SK-N-SH (cell line): ENCODE measurements at regions not wholly inside any gene's neighbourhood (a gene's known extent, or its start where the extent isn't known, plus 50 kb on each side); places are given as distances from the start of the nearest gene placed in this dataset.

Source experiments
- CTCF ChIA-PET: fragments of 300-600, 350-600 bp; formaldehyde crosslinking; extraction: SDS; loops from one replicate; lab custom pipeline; 2021; lab: Yijun Ruan, JAX
- POLR2A ChIA-PET: fragments of 350-600 bp; sonication (Branson Sonifier 250); formaldehyde crosslinking; extraction: SDS; loops from one replicate; lab custom pipeline; 2020; ENCODE audit warnings: antibody characterized with exemption, inconsistent platforms; lab: Yijun Ruan, JAX
- DNase-seq: peaks from one replicate; pipeline ENCODE4 v3.0.0; 2012
- H2AFZ ChIP-seq: fragments of 200-600 bp; sonication (generic); 2 replicates; pipeline ENCODE4 v1.8.1; 2016; ENCODE audit warnings: antibody characterized with exemption, mild to moderate bottlenecking, low read depth
- H3F3A ChIP-seq: fragments of 200-600 bp; sonication (generic); replicated peaks from 2 replicates; pipeline ENCODE3; 2016; ENCODE audit warnings: antibody characterized with exemption, mild to moderate bottlenecking; ENCODE audit not compliant: insufficient read depth
- H3K27ac ChIP-seq, 2 experiments: fragments of 200-500 bp in 1 of 2; fragments of 200-600 bp in 1 of 2; sonication (Bioruptor generic) in 1 of 2; sonication (generic), shearing (Covaris generic) in 1 of 2; 2 replicates each; pipeline versions ENCODE4 v1.5.1 to v1.6.1; 2014 to 2016; ENCODE audit warnings: low read depth in 2 of 2, inconsistent platforms in 1 of 2, low read length in 1 of 2, mild to moderate bottlenecking in 1 of 2, mixed read lengths in 1 of 2
- H3K27me3 ChIP-seq: fragments of 200-600 bp; sonication (generic), shearing (Covaris generic); 2 replicates; pipeline ENCODE4 v1.6.1; 2016; ENCODE audit warnings: mixed run types; ENCODE audit not compliant: insufficient read depth
- H3K36me3 ChIP-seq, 2 experiments: fragments of 200-500 bp in 1 of 2; fragments of 200-600 bp in 1 of 2; sonication (Bioruptor generic) in 1 of 2; sonication (generic) in 1 of 2; replicated peaks in 1 of 2; 2 replicates each; pipeline versions ENCODE3 to v1.5.1; 2014 to 2016; ENCODE audit warnings: low read length in 1 of 2, mild to moderate bottlenecking in 1 of 2; ENCODE audit not compliant: insufficient read depth in 2 of 2, control insufficient read depth in 1 of 2
- H3K4me1 ChIP-seq, 2 experiments: fragments of 200-500 bp in 1 of 2; fragments of 200-600 bp in 1 of 2; sonication (Bioruptor generic) in 1 of 2; sonication (generic), shearing (Covaris generic) in 1 of 2; 2 replicates each; pipeline versions ENCODE4 v1.5.1 to v1.6.1; 2014 to 2016; ENCODE audit warnings: low read depth in 1 of 2, low read length in 1 of 2, mixed run types in 1 of 2; ENCODE audit not compliant: insufficient read depth in 2 of 2, control insufficient read depth in 1 of 2
- H3K4me2 ChIP-seq: fragments of 200-600 bp; sonication (generic), shearing (Covaris generic); 2 replicates; pipeline ENCODE4 v1.6.1; 2017; ENCODE audit warnings: mixed run types
- H3K4me3 ChIP-seq, 2 experiments: fragments of 200-500 bp in 1 of 2; fragments of 200-600 bp in 1 of 2; sonication (Bioruptor generic) in 1 of 2; sonication (generic), shearing (Covaris generic) in 1 of 2; 2 replicates each; pipeline versions ENCODE4 v1.5.1 to v1.8.1; 2014 to 2016; ENCODE audit warnings: low read depth in 2 of 2, inconsistent platforms in 1 of 2, low read length in 1 of 2, mild to moderate bottlenecking in 1 of 2, mixed read lengths in 1 of 2, moderate library complexity in 1 of 2
- H3K79me2 ChIP-seq: fragments of 200-600 bp; sonication (generic); 2 replicates; pipeline ENCODE4 v1.8.1; 2017; ENCODE audit warnings: mild to moderate bottlenecking; ENCODE audit not compliant: insufficient read depth
- H3K9ac ChIP-seq: fragments of 200-600 bp; sonication (generic); 2 replicates; pipeline ENCODE4 v1.6.1; 2017; ENCODE audit warnings: mixed run types
- H3K9me2 ChIP-seq: fragments of 200-600 bp; sonication (generic); 2 replicates; pipeline ENCODE4 v1.6.1; 2017; ENCODE audit warnings: mixed run types
- H3K9me3 ChIP-seq: fragments of 200-600 bp; sonication (generic); 2 replicates; pipeline ENCODE4 v1.6.1; 2017; ENCODE audit warnings: mixed run types, mild to moderate bottlenecking, moderate library complexity
- H4K20me1 ChIP-seq: fragments of 200-600 bp; sonication (generic); 2 replicates; pipeline ENCODE4 v1.6.1; 2017; ENCODE audit warnings: mild to moderate bottlenecking, mixed run types; ENCODE audit not compliant: insufficient read depth
- ELF1 ChIP-seq: IDR thresholded peaks from 2 replicates; pipeline ENCODE4 v1.4.0; 2012
- EZH2phosphoT487 ChIP-seq: fragments of 200-600 bp; sonication (generic); IDR thresholded peaks from 2 replicates; pipeline ENCODE4 v1.6.1; 2017; ENCODE audit warnings: low read depth, mixed run types, mild to moderate bottlenecking, antibody characterized with exemption, moderate library complexity, borderline replicate concordance
- GATA2 ChIP-seq: sonication (generic); formaldehyde crosslinking; IDR thresholded peaks from 2 replicates; pipeline ENCODE4 v1.5.0; 2020; ENCODE audit warnings: mild to moderate bottlenecking, missing genetic modification reagents
- NRF1 ChIP-seq: IDR thresholded peaks from 2 replicates; pipeline ENCODE4 v1.6.1; 2012; ENCODE audit warnings: low read depth, mild to moderate bottlenecking, low read length
- POLR2AphosphoS5 ChIP-seq: IDR thresholded peaks from 2 replicates; pipeline ENCODE4 v1.6.1; 2012; ENCODE audit warnings: low read depth, low read length
- REST ChIP-seq: IDR thresholded peaks from 2 replicates; pipeline ENCODE4 v1.6.1; 2012; ENCODE audit warnings: mild to moderate bottlenecking, low read depth, low read length, moderate library complexity
- RXRA ChIP-seq: IDR thresholded peaks from 2 replicates; pipeline ENCODE4 v1.4.0; 2012; ENCODE audit warnings: low read depth, mild to moderate bottlenecking, borderline replicate concordance
- SIN3A ChIP-seq: IDR thresholded peaks from 2 replicates; pipeline ENCODE4 v1.6.1; 2012; ENCODE audit warnings: low read depth, mild to moderate bottlenecking, low read length, moderate library complexity, borderline replicate concordance
- SMC3 ChIP-seq: IDR thresholded peaks from 2 replicates; pipeline ENCODE4 v1.6.1; 2012; ENCODE audit warnings: low read depth, low read length, improper control_type of control experiment
- TAF1 ChIP-seq: IDR thresholded peaks from 2 replicates; pipeline ENCODE4 v1.6.1; 2012; ENCODE audit warnings: low read depth, mild to moderate bottlenecking, low read length, moderate library complexity, borderline replicate concordance
- TCF12 ChIP-seq: IDR thresholded peaks from 2 replicates; pipeline ENCODE4 v1.4.0; 2012
- WGBS: methylation state at CpG from one replicate; pipeline ENCODE4 v1.1.6; 2017; ENCODE audit warnings: low lambda C conversion rate; 5-methylcytosine and 5-hydroxymethylcytosine counted together
- TF ChIP-seq, protein P1 (sequence below): fragments of 150-350 bp; IDR thresholded peaks from 2 replicates; pipeline ENCODE4 v1.6.1; 2017; ENCODE audit warnings: antibody characterized with exemption, low read length, low read depth, borderline replicate concordance
- TF ChIP-seq, protein P2 (sequence below): IDR thresholded peaks from 2 replicates; pipeline ENCODE4 v1.4.0; 2012; ENCODE audit warnings: low read depth, borderline replicate concordance
- TF ChIP-seq, protein P3 (sequence below): IDR thresholded peaks from 2 replicates; pipeline ENCODE4; 2012

DNA sequence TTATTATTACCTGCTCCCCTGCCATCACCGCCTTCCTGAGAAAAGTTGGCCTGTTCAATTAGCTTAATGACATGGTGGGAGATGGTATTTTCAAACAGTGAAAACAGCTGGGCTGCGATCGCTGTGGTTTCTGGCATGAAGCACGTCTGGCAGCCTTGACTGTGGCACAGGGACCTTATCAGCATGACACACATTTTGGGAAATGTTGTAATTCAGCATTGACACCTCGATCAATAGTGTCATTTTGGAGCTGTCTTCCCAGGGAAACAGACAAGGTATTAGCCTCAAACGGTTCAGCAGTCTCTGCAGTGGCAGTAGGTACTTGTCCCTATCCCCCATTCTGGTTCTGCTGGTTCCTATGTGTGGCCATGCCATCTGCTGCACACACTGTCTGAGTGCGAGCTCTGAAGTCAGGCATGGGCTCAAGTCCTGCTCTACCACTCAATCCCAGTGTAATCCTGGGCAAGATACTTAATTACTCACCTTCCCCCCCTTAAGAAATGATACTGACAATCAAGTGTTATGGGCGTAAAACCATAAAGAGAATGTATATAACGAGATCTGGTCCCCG lies 154.5 kb upstream of the KCND3 start:
- no peaks in the 10 kb centered on the region for H3K79me2 ChIP-seq
- no peaks in the 10 kb centered on the region for H3K4me1 ChIP-seq
- H3F3A ChIP-seq: no peaks in the 10 kb centered on the region
- H3K36me3 ChIP-seq: no peaks in the 10 kb centered on the region
- 2% methylated on average over 9 of the region's 10 CpGs for WGBS
- no peak overlapping the region for H3K27ac ChIP-seq
- H3K9me2 ChIP-seq: no peaks in the 10 kb centered on the region
- H3K4me2 ChIP-seq: no peak overlapping the region
- ChIA-PET POLR2A (no interaction called here), CTCF (no interaction called here)
- TF ChIP-seq, protein P1, sequence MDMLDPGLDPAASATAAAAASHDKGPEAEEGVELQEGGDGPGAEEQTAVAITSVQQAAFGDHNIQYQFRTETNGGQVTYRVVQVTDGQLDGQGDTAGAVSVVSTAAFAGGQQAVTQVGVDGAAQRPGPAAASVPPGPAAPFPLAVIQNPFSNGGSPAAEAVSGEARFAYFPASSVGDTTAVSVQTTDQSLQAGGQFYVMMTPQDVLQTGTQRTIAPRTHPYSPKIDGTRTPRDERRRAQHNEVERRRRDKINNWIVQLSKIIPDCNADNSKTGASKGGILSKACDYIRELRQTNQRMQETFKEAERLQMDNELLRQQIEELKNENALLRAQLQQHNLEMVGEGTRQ: no peak
- TF ChIP-seq RXRA (no peak), EZH2phosphoT487 (no peak), REST (no peak), GATA2 (CRISPR knock-in tag) (no peak), POLR2AphosphoS5 (no peak), SMC3 (no peak), TAF1 (no peak), ELF1 (no peak), NRF1 (no peak), TCF12 (no peak), SIN3A (no peak)
- TF ChIP-seq, protein P2, sequence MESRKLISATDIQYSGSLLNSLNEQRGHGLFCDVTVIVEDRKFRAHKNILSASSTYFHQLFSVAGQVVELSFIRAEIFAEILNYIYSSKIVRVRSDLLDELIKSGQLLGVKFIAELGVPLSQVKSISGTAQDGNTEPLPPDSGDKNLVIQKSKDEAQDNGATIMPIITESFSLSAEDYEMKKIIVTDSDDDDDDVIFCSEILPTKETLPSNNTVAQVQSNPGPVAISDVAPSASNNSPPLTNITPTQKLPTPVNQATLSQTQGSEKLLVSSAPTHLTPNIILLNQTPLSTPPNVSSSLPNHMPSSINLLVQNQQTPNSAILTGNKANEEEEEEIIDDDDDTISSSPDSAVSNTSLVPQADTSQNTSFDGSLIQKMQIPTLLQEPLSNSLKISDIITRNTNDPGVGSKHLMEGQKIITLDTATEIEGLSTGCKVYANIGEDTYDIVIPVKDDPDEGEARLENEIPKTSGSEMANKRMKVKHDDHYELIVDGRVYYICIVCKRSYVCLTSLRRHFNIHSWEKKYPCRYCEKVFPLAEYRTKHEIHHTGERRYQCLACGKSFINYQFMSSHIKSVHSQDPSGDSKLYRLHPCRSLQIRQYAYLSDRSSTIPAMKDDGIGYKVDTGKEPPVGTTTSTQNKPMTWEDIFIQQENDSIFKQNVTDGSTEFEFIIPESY: no peak
- TF ChIP-seq, protein P3, sequence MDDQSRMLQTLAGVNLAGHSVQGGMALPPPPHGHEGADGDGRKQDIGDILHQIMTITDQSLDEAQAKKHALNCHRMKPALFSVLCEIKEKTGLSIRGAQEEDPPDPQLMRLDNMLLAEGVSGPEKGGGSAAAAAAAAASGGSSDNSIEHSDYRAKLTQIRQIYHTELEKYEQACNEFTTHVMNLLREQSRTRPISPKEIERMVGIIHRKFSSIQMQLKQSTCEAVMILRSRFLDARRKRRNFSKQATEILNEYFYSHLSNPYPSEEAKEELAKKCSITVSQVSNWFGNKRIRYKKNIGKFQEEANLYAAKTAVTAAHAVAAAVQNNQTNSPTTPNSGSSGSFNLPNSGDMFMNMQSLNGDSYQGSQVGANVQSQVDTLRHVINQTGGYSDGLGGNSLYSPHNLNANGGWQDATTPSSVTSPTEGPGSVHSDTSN: no peak
- H3K27me3 ChIP-seq: no peaks in the 10 kb centered on the region
- H3K4me3 ChIP-seq: no peak overlapping the region
- no peak for DNase-seq
- H2AFZ ChIP-seq: no peak overlapping the region
- no peaks in the 10 kb centered on the region for H3K9me3 ChIP-seq
- H4K20me1 ChIP-seq: no peaks in the 10 kb centered on the region
- H3K9ac ChIP-seq: no peak overlapping the region
